ENCODE measurements at regions not wholly inside any gene's neighbourhood (a gene's known extent, or its start where the extent isn't known, plus 50 kb on each side); places are given as distances from the start of the nearest gene placed in this dataset.

DNA sequence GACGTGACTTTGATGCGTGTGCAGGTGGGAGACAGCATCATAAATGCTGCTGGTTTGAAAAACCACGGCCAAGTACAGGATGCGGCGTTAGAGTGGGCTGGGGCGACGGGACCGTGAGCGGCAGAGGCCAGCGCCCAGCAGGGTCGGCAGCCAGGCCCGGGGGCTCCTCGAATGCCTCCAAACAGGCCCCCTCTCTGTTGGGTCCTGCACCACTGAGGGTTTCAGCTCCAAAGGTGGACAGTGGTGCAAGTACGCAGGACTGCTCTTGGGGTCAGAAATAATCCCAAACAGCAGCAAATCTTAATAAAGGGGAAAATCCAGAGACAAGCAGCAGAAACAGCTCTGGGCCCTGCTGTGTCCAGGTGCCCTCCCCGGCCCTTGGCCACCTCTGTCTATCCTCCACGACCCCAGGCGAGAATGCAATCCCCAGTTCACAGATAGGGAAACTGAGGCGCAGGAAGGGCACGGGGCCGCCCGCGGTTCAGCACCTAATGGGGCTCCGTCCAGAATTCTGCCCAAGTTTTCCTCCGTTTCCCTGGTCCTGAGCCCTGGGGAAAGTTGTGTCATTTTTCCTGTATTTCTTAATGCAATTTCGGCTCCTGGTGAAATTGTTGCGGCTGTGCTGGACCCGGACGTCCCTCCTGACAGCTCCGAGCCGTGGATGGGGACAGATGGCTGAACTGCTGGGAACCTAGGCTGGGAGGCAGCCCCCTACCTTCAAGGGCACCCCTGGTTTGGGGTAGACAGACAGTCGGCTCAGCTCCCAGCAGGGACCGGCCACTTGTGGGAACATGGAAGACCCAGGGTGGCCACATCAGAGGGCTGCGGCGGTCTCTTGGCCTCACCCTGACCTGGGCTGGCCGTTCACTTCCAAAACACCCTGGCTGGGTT, 97.4 kb downstream of the FOXL3 start:
- in situ Hi-C loops (cut with MboI; ENCODE audit: low pct_ligation_motif_present in 1 of 4, low pct_unique_long_range_greater_than_20kb in 1 of 4, low sequenced_read_pairs in 3 of 4) (no loop called here), intact Hi-C loops (cut with DNase I; ENCODE audit: low total_unique reads) (no loop called here)
- no peaks in the 10 kb centered on the region for H3K27me3 ChIP-seq
- WGBS, 2 donors (ENCODE audit: low coverage in 1 of 2) = 90 to 92% methylated on average over 2 to 34 of the region's 35 CpGs
- TF ChIP-seq POLR2A (IDR thresholded peaks at IDR 0.05) = no peak
- TF ChIP-seq EP300 (IDR thresholded peaks at IDR 0.05; ENCODE audit: low read depth) = no peak
- no peak for TF ChIP-seq POLR2AphosphoS5 (IDR thresholded peaks at IDR 0.05)
- TF ChIP-seq, protein P1, sequence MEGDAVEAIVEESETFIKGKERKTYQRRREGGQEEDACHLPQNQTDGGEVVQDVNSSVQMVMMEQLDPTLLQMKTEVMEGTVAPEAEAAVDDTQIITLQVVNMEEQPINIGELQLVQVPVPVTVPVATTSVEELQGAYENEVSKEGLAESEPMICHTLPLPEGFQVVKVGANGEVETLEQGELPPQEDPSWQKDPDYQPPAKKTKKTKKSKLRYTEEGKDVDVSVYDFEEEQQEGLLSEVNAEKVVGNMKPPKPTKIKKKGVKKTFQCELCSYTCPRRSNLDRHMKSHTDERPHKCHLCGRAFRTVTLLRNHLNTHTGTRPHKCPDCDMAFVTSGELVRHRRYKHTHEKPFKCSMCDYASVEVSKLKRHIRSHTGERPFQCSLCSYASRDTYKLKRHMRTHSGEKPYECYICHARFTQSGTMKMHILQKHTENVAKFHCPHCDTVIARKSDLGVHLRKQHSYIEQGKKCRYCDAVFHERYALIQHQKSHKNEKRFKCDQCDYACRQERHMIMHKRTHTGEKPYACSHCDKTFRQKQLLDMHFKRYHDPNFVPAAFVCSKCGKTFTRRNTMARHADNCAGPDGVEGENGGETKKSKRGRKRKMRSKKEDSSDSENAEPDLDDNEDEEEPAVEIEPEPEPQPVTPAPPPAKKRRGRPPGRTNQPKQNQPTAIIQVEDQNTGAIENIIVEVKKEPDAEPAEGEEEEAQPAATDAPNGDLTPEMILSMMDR (IDR thresholded peaks at IDR 0.05) = no peak
- no peak overlapping the region for H3K27ac ChIP-seq
- no peak overlapping the region for H3K4me3 ChIP-seq
- no peaks in the 10 kb centered on the region for H3K36me3 ChIP-seq
- no peaks in the 10 kb centered on the region for H3K4me1 ChIP-seq
- H3K9me3 ChIP-seq = peaks cover 14 to 17% of the 10 kb centered on the region in 2 donors
- DNase-seq = peak; percentile 5

DNA sequence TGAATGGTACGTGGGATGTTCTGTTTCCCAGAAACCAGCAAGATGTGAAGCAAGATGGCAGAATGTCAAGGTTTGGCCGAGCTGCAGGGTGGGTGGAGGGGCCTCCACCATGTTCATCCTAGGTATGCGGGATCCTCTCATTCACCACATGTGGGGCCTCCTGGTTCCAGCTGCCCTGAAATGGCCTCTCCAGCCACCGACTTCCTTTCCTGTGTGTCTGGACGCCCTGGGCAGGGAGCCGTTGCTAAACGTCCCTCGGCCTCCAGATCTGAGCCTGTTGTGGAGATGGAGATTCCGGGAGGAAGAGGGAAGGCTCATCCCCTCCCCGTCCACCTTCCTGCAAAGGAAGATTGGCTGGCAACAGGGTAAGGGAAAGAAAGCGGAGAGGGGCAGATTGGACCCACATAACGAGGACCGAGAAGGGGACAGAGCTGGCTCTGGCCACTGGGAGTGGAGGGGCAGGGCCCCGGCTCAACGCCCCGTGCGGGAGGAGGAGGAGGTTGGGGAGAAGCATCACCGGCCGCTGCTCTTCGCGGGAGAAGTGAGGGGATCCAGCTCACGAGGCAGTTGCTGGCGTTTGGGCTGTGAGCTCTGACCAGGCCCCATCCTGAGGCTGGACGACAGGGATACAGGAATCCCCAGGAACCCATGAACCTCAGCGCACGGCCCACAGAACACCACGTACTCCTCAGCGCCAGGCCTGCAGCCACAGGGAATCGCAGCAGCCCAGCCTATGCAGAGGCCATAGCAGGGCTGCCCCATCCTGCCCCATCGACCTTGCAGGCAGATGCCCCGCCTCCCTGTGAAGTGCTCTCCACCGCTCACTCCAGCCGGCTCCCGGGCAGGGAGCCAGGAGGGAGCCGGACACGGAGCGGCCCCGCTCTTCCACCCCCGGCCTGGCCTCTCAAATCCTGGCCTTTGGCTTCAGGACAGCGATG, 98.3 kb downstream of the FOXL3 start:
- H3K36me3 ChIP-seq = no peaks in the 10 kb centered on the region
- intact Hi-C loops (cut with DNase I; ENCODE audit: low total_unique reads) = no loop called here
- DNase-seq = no peak
- H3K9me3 ChIP-seq = peaks cover 13 to 15% of the 10 kb centered on the region in 2 donors
- H3K4me1 ChIP-seq = no peaks in the 10 kb centered on the region
- TF ChIP-seq POLR2AphosphoS5 (IDR thresholded peaks at IDR 0.05) (no peak), POLR2A (IDR thresholded peaks at IDR 0.05) (no peak), EP300 (IDR thresholded peaks at IDR 0.05; ENCODE audit: low read depth) (no peak)
- TF ChIP-seq, protein P1 (IDR thresholded peaks at IDR 0.05) = no peak
- H3K27ac ChIP-seq = no peak overlapping the region
- no peak overlapping the region for H3K4me3 ChIP-seq
- no peaks in the 10 kb centered on the region for H3K27me3 ChIP-seq
- WGBS, 2 donors (ENCODE audit: low coverage in 1 of 2) = 81 to 85% methylated on average over 6 to 37 of the region's 40 CpGs
- in situ Hi-C loops (cut with MboI; ENCODE audit: low pct_ligation_motif_present in 1 of 4, low pct_unique_long_range_greater_than_20kb in 1 of 4, low sequenced_read_pairs in 3 of 4) = no loop called here

DNA sequence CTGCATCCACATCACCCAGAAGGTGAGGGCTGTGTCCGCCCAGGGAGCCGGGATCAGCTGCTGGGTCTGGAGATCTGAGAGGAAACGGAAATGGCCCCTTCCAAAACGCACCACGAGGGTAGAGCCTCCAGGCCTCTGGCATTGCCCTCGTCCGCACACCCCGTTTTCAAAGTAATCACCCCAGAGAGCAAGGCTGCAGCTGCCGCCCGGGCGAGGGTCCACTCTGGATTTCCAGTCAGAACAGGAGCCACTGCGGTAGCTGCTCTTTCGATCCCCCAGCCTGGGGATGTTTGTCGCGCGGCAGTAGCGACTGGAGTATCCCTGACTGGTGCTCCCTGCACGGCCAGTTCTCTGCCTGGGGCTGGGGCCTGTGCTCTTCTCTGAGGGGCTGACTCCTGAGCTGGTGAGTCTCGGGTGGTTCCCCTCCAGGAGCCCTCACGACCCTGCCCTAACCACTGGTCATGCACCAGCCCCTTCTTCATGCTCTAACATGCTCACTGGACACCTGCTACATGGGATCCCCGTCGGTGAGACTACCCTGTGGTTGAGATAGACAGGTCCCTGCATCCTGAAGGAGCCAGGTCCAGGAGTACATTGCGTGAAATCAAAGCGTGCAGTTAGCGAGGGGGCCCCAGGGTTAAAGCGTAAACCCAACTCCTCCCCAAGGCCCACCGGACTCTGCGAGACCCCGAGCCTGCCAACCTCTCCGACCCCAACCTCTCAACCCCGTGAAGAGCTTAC, 99.2 kb downstream of the FOXL3 start:
- no peaks in the 10 kb centered on the region for H3K4me1 ChIP-seq
- TF ChIP-seq POLR2A (IDR thresholded peaks at IDR 0.05) (no peak), POLR2AphosphoS5 (IDR thresholded peaks at IDR 0.05) (no peak), EP300 (IDR thresholded peaks at IDR 0.05; ENCODE audit: low read depth) (no peak)
- TF ChIP-seq, protein P1 (IDR thresholded peaks at IDR 0.05) = no peak
- no peak overlapping the region for H3K27ac ChIP-seq
- WGBS, 2 donors (ENCODE audit: low coverage in 1 of 2) = 90 to 94% methylated on average over 7 to 24 of the region's 31 CpGs
- intact Hi-C loops (cut with DNase I; ENCODE audit: low total_unique reads) (no loop called here), in situ Hi-C loops (cut with MboI; ENCODE audit: low pct_ligation_motif_present in 1 of 4, low pct_unique_long_range_greater_than_20kb in 1 of 4, low sequenced_read_pairs in 3 of 4) (no loop called here)
- no peak overlapping the region for H3K4me3 ChIP-seq
- H3K9me3 ChIP-seq = peaks cover 5 to 7% of the 10 kb centered on the region in 2 donors
- no peaks in the 10 kb centered on the region for H3K27me3 ChIP-seq
- no peaks in the 10 kb centered on the region for H3K36me3 ChIP-seq
- no peak for DNase-seq

Measured in transverse colon (tissue), 4 donors.